Transverse colon (tissue), 3 donors: ENCODE measurements at regions not wholly inside any gene's neighbourhood (a gene's known extent, or its start where the extent isn't known, plus 50 kb on each side); places are given as distances from the start of the nearest gene placed in this dataset.

Experiments used
- POLR2A ChIP-seq: fragments of 450-650 bp; IDR thresholded peaks from one replicate; pipeline ENCODE4 v1.6.1; 2016; ENCODE audit warnings: antibody characterized with exemption, mild to moderate bottlenecking, moderate library complexity
- TF ChIP-seq, protein P1 (sequence below), 5 experiments: fragments of 200-600 bp in 3 of 5; fragments of 450-650 bp in 2 of 5; sonication (generic) in 3 of 5; IDR thresholded peaks; 1 replicate in 2 of 5; 2 replicates in 3 of 5; pipeline ENCODE4 v1.5.1; 2016 to 2017; ENCODE audit warnings: antibody characterized with exemption in 5 of 5, inconsistent platforms in 3 of 5, mild to moderate bottlenecking in 2 of 5, moderate library complexity in 1 of 5

DNA sequence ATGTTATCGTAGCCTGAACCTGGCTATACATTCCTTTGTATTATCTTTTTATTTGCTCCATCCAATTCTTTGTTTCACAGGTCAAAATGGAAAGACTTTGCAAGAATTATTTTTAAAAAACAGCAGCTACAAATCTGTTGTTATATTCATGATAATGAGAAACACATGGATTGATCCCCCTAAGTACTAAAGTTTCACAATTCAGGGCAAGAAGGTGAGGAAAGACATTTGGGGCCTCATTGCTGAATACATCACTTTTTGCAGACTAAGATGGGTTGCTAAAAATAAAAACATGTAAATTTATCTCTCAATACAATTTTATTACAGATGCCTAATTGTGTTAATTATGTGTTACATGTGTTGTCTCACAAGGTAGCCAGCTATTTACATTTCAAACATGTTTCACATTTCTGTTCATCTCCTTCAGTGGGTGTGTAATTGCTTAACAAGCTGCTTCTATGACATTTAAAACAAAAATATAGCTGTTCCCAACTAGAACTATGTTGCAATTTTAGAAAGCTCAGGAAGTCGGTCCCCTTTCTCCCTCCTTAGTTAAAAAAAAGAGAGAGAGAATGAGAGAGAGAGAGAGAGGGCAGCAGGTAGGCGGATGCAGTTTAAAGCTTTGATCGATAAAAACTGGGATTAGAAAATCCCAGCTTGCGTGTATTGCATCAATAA, 606.3 kb upstream of the FZD8 start:
- TF ChIP-seq, protein P1, sequence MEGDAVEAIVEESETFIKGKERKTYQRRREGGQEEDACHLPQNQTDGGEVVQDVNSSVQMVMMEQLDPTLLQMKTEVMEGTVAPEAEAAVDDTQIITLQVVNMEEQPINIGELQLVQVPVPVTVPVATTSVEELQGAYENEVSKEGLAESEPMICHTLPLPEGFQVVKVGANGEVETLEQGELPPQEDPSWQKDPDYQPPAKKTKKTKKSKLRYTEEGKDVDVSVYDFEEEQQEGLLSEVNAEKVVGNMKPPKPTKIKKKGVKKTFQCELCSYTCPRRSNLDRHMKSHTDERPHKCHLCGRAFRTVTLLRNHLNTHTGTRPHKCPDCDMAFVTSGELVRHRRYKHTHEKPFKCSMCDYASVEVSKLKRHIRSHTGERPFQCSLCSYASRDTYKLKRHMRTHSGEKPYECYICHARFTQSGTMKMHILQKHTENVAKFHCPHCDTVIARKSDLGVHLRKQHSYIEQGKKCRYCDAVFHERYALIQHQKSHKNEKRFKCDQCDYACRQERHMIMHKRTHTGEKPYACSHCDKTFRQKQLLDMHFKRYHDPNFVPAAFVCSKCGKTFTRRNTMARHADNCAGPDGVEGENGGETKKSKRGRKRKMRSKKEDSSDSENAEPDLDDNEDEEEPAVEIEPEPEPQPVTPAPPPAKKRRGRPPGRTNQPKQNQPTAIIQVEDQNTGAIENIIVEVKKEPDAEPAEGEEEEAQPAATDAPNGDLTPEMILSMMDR (IDR thresholded peaks at IDR 0.05): no peak
- TF ChIP-seq POLR2A: no peak
